PC-9 (cell line): ENCODE measurements at regions not wholly inside any gene's neighbourhood (a gene's known extent, or its start where the extent isn't known, plus 50 kb on each side); places are given as distances from the start of the nearest gene placed in this dataset.

Experiments
- BruUV-seq: library from RNA; stranded (reverse); fragments of 400-500 nt; replicated peaks from 2 replicates; lab custom pipeline; 2021; lab: Mats Ljungman, UMichigan
- CTCF ChIA-PET: fragments of 300-600 bp; sonication (Branson Sonifier 250); formaldehyde crosslinking; loops from one replicate; lab custom pipeline; 2022; ENCODE audit warnings: antibody characterized with exemption; lab: Charles Lee
- POLR2A ChIA-PET: fragments of 300-600 bp; sonication (Branson Sonifier 250); formaldehyde crosslinking; loops from one replicate; lab custom pipeline; 2022; ENCODE audit warnings: antibody characterized with exemption; ENCODE audit not compliant: unreplicated experiment; lab: Charles Lee
- DNase-seq, 2 experiments: peaks; one replicate each; pipeline versions ENCODE4 v3.0.0 to v3.0.0-alpha.2; 2015 to 2022; ENCODE audit warnings: mixed read lengths in 1 of 2
- H2AFZ ChIP-seq: fragments of 200-600 bp; sonication (generic); 2 replicates; pipeline ENCODE4 v1.8.1; 2017; ENCODE audit warnings: antibody characterized with exemption
- H3F3A ChIP-seq: fragments of 200-600 bp; sonication (generic); 2 replicates; pipeline ENCODE4 v1.8.1; 2017; ENCODE audit warnings: antibody characterized with exemption, mild to moderate bottlenecking, low read depth; ENCODE audit not compliant: insufficient read depth
- H3K27ac ChIP-seq: fragments of 200-600 bp; sonication (generic); 2 replicates; pipeline ENCODE4 v1.6.1; 2016; ENCODE audit warnings: mixed run types
- H3K27me3 ChIP-seq: fragments of 200-600 bp; sonication (generic); 2 replicates; pipeline ENCODE4 v1.6.1; 2016; ENCODE audit warnings: low read depth, mixed run types; ENCODE audit not compliant: insufficient read depth
- H3K36me3 ChIP-seq: fragments of 200-600 bp; sonication (generic); 2 replicates; pipeline ENCODE4 v1.6.1; 2016; ENCODE audit warnings: low read depth, mixed run types
- H3K4me1 ChIP-seq: fragments of 200-600 bp; sonication (generic); replicated peaks from 2 replicates; pipeline ENCODE4 v1.6.1; 2016; ENCODE audit warnings: mixed run types; ENCODE audit not compliant: insufficient read depth
- H3K4me2 ChIP-seq: fragments of 200-600 bp; sonication (generic); 2 replicates; pipeline ENCODE4 v1.6.1; 2017; ENCODE audit warnings: mixed run types
- H3K4me3 ChIP-seq: fragments of 200-600 bp; sonication (generic); 2 replicates; pipeline ENCODE4 v1.6.1; 2016; ENCODE audit warnings: mixed run types
- H3K79me2 ChIP-seq: fragments of 200-600 bp; sonication (generic); 2 replicates; pipeline ENCODE4 v1.6.1; 2017; ENCODE audit warnings: low read depth, mixed run types
- H3K9me2 ChIP-seq: fragments of 200-600 bp; sonication (generic); 2 replicates; pipeline ENCODE4 v1.8.1; 2017; ENCODE audit warnings: mild to moderate bottlenecking; ENCODE audit not compliant: insufficient read depth
- H3K9me3 ChIP-seq: fragments of 200-600 bp; sonication (generic); 2 replicates; pipeline ENCODE4 v1.8.1; 2016; ENCODE audit warnings: low read depth; ENCODE audit not compliant: insufficient read depth
- H4K20me1 ChIP-seq: fragments of 200-600 bp; sonication (generic); 2 replicates; pipeline ENCODE4 v1.8.1; 2017; ENCODE audit not compliant: insufficient read depth
- EZH2 ChIP-seq: fragments of 200-600 bp; sonication (generic); IDR thresholded peaks from 2 replicates; pipeline ENCODE4 v1.8.0; 2017; ENCODE audit warnings: antibody characterized with exemption, low read depth
- intact Hi-C: fragments of 100-400 bp; cut with micrococcal nuclease; formaldehyde crosslinking; loops from one replicate; pipeline ENCODE4 v1.10.0; 2022; ENCODE audit not compliant: unreplicated experiment
- TF ChIP-seq, protein P1 (sequence below): fragments of 200-600 bp; sonication (generic); conservative IDR thresholded peaks from 2 replicates; pipeline ENCODE4 v1.6.1; 2017; ENCODE audit warnings: mixed run types, antibody characterized with exemption, mild to moderate bottlenecking, moderate library complexity

GRCh38 chr10:131706952-131707351 lies 193.9 kb upstream of the PPP2R2D start:
- H3K36me3 ChIP-seq, result no peaks in the 10 kb centered on the region
- no peaks in the 10 kb centered on the region for H3K79me2 ChIP-seq
- TF ChIP-seq, protein P1, sequence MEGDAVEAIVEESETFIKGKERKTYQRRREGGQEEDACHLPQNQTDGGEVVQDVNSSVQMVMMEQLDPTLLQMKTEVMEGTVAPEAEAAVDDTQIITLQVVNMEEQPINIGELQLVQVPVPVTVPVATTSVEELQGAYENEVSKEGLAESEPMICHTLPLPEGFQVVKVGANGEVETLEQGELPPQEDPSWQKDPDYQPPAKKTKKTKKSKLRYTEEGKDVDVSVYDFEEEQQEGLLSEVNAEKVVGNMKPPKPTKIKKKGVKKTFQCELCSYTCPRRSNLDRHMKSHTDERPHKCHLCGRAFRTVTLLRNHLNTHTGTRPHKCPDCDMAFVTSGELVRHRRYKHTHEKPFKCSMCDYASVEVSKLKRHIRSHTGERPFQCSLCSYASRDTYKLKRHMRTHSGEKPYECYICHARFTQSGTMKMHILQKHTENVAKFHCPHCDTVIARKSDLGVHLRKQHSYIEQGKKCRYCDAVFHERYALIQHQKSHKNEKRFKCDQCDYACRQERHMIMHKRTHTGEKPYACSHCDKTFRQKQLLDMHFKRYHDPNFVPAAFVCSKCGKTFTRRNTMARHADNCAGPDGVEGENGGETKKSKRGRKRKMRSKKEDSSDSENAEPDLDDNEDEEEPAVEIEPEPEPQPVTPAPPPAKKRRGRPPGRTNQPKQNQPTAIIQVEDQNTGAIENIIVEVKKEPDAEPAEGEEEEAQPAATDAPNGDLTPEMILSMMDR, result no peak
- no peak for TF ChIP-seq EZH2
- no peak overlapping the region for H3K4me2 ChIP-seq
- intact Hi-C loops, result no loop called here
- no peak for DNase-seq
- no peaks in the 10 kb centered on the region for H3K9me2 ChIP-seq
- ChIA-PET CTCF (no interaction called here), POLR2A (no interaction called here)
- H3K4me1 ChIP-seq, result no peaks in the 10 kb centered on the region
- no TSS peak for BruUV-seq
- no peaks in the 10 kb centered on the region for H3K9me3 ChIP-seq
- H2AFZ ChIP-seq, result no peak overlapping the region
- no peak overlapping the region for H3K4me3 ChIP-seq
- no peaks in the 10 kb centered on the region for H4K20me1 ChIP-seq
- H3K27me3 ChIP-seq, result peaks cover 52% of the 10 kb centered on the region
- no peaks in the 10 kb centered on the region for H3F3A ChIP-seq
- H3K27ac ChIP-seq, result no peak overlapping the region

DNA sequence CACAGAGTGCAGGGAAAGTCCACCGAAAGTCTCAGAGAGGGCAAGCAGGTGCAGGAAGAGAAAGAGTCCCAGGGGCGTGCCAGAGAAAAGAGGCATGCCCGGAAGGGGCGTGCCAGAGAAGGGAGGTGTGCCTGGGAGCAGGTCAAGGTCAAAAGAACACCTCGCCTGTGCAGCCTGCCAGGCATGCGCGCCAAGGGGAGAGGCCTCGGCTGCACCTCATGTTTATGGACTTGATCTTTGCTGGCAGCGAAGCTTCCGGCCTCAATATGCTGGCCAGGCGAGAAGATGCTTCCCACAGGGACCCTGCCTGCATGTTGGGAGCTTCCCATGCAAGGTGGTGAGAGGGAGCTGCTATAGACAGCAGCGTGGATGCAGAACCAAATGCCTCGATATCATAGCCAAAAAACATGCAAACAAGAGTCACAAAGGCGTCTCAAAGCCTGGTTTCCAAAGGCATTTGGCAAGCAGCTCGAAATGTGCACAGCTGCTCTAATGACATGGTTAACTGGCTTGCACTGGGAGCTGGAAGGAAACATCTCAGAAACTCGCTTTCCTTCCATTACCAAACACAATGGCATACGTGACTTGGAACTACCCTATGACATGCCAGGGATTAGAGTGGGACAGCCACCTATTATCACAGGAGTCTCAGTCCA lies 192.5 kb upstream of the PPP2R2D start:
- Histone ChIP-seq H3K9me2 (no peaks in the 10 kb centered on the region), H4K20me1 (no peaks in the 10 kb centered on the region), H3K9me3 (no peaks in the 10 kb centered on the region), H3K36me3 (no peaks in the 10 kb centered on the region), H3F3A (no peaks in the 10 kb centered on the region), H2AFZ (no peak overlapping the region), H3K27ac (no peak overlapping the region), H3K4me3 (no peak overlapping the region), H3K4me1 (no peaks in the 10 kb centered on the region), H3K4me2 (no peak overlapping the region), H3K27me3 (peaks cover 52% of the 10 kb centered on the region), H3K79me2 (no peaks in the 10 kb centered on the region)
- intact Hi-C loops, result no loop called here
- no peak for DNase-seq
- CTCF ChIA-PET, result no interaction called here
- POLR2A ChIA-PET, result no interaction called here
- TF ChIP-seq, protein P1, result no peak
- TF ChIP-seq EZH2, result no peak
- BruUV-seq, result no TSS peak

DNA sequence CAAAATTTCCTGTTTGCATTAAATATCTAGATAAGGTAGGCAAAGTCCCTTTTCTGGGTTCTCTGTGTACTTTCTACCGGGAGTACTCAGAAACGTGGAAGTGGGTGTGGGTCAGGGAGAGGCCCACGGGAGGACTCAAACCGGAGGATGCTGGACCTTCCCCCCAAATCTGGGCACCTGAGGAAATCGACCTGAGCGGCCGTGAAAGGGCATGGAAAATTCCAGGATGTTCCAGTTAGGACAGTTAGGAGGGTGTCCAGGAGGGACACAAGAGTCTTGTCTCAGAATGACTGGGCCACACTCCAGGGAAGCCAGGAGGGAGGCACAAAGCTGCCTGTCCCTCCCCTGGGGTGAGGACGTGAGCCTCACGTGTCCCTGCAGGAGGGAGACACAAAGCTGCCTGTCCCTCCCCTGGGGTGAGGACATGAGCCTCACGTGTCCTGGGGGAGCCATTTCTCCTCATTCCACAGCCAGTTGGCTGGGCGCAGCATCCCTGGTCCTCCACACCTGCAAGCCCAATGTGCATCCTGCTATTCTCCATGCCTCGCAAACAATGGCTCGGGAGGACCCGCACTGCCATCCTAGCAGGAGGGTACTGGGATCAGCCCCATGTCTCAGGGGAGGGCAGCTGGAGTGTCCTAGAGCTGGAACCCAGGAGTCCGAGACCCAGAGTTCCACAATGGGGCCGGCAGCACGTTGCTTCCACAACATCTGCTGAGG lies 190.5 kb upstream of the PPP2R2D start:
- POLR2A ChIA-PET, result no interaction called here
- H3K27ac ChIP-seq, result no peak overlapping the region
- no peaks in the 10 kb centered on the region for H3K79me2 ChIP-seq
- no peak for DNase-seq
- intact Hi-C loops, result no loop called here
- no peaks in the 10 kb centered on the region for H4K20me1 ChIP-seq
- no peaks in the 10 kb centered on the region for H3F3A ChIP-seq
- H2AFZ ChIP-seq, result no peak overlapping the region
- CTCF ChIA-PET, result no interaction called here
- H3K27me3 ChIP-seq, result peaks cover 68% of the 10 kb centered on the region
- H3K4me1 ChIP-seq, result no peaks in the 10 kb centered on the region
- H3K9me3 ChIP-seq, result no peaks in the 10 kb centered on the region
- no TSS peak for BruUV-seq
- no peaks in the 10 kb centered on the region for H3K9me2 ChIP-seq
- no peak overlapping the region for H3K4me3 ChIP-seq
- no peak for TF ChIP-seq EZH2
- TF ChIP-seq, protein P1, result no peak
- H3K36me3 ChIP-seq, result no peaks in the 10 kb centered on the region
- H3K4me2 ChIP-seq, result no peak overlapping the region
